Hematopoietic multipotent progenitor cell treated with erythropoietin and hydrocortisone succinate and interleukin-3 and kit ligand, for 15 days (in vitro differentiated cells): ENCODE measurements at regions not wholly inside any gene's neighbourhood (a gene's known extent, or its start where the extent isn't known, plus 50 kb on each side); places are given as distances from the start of the nearest gene placed in this dataset.
"Not testable (repeated sequence)": the region's sequence is repeated elsewhere in the genome, so short reads cannot be mapped to it uniquely, and the experiment has no call there.

Experiments used
- DNase-seq: peaks from one replicate; pipeline ENCODE4 v3.0.0-alpha.2; 2015; ENCODE audit warnings: low spot score

DNA sequence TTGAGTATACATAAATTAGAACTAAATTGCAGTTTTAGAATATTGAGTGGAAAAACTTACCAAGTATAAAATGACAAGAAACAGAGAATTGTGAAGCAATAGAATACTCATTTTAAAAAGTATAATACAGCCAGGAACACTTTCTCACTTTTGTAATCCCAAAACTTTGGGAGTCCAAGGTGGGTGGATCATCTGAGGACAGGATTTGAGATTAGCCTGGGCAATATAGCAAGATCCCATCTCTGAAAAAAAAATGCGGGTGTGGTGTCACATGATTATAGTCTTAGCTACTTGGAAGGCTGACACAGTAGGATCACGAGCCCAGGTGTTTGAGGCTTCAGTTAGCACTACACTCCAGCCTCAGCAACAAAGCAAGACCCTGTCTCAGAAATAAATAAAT is 440.9 kb upstream of the POT1 start:
- DNase-seq, result no peak

GRCh38 chr7:125363873-125364272 is 434.2 kb upstream of the POT1 start:
- no peak for DNase-seq

DNA sequence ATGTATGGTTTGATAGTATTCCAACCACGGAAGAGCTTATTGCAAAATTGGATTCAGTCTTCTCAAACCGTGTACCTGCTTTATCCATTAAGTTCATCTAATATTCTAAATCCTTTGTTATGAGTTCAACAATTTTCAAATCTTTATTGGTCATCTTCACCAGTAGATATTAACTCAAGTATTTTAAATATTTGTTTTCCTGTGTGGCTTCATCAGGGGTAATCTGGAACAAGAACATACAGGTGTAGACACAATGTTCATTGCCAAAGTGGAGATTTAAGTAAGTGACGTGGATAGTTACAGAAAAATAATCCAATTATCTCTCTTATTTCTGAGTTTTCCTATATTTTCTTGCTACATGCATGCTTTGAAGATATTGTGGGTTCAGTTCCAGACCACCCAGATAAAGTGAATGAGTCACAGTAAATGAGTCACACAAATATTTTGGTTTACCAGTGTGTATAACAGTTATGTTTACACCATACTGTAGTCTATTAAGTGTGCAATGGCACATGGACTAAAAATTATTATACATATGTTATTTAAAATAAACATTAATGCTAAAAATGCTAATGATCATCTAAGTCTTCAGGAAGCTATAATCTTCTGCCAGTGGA is 429.0 kb upstream of the POT1 start:
- DNase-seq, result no peak

GRCh38 chr7:125357676-125358455 is 428.2 kb upstream of the POT1 start:
- DNase-seq, result no peak

DNA sequence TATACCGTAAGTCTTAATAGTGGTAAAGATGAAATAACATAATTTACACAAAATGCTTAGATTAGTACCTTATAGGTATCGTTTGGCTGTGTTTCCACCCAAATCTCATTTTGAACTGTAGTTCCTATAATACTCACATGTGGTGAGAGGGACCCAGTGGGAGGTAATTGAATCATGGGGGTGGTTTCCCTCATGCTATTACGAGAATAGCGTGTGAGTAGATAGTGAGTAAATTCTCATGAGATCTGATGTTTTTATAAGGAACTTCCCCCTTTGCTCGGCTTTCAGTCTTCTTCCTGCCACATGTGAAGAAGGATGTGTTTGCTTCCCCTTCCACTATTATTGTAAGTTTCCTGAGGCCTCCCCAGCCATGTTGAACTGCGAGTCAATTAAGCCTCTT is 426.3 kb upstream of the POT1 start:
- DNase-seq, result no peak

- DNase-seq, result no peak
Observed at GRCh38 chr7:125347269-125347668, 417.6 kb upstream of the POT1 start.

GRCh38 chr7:125338110-125338509 is 408.5 kb upstream of the POT1 start:
- no peak for DNase-seq

GRCh38 chr7:125336326-125336725 is 406.7 kb upstream of the POT1 start:
- DNase-seq, result no peak

GRCh38 chr7:125326666-125327255 is 397.1 kb upstream of the POT1 start:
- DNase-seq, result no peak

GRCh38 chr7:125316466-125316865 is 386.8 kb upstream of the POT1 start:
- DNase-seq, result no peak

DNA sequence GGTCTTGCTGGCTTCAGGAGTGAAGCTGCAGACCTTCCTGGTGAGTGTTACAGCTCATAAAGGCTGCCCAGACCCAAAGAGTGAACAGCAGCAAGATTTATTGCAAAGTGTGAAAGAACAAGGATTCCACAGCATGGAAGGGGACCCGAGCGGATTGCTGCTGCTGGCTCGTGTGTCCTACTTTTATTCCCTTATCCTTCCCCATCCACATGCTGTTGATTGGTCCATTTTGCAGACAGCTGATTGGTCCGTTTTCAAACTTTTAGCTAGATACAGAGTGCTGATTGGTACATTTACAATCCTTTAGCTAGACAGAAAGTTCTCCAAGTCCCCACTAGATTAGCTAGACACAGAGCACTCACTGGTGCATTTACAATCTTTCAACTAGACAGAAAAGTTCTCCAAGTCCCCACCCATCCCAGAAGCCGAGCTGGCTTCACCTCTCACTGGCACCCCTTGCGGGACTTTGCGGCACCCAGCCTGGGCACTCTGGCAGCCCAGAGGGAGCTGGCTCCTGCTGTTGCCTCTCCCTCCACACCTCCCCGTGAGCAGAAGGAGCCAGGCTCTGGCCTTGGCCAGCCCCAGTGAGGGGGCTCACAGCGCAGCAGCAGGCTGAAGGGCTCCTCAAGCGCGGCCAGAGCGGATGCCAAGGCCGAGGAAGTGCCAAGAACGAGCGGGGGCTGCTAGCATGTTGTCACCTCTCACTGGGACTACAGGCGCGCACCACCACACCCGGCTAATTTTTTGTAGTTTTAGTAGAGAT is 369.6 kb upstream of the POT1 start:
- DNase-seq, result no peak

DNA sequence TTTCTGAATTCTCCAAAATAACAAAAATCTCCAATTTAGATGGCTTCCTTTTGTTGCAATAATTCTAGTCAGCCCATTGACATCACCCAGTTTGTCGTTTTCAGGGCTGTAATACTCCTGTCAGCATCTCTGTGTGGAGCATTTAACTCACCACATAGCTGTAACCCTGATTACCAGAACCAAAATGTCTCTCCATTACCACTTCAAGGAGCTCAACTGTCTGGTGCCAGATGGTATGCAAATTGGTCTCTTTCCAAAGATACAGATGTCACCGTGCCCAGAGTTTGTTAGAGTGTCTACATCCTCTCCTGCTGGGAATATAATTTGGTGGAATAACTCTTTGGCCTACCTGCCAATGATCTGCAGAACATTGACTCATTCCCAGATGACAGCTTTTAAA is 350.3 kb upstream of the POT1 start:
- no peak for DNase-seq

DNA sequence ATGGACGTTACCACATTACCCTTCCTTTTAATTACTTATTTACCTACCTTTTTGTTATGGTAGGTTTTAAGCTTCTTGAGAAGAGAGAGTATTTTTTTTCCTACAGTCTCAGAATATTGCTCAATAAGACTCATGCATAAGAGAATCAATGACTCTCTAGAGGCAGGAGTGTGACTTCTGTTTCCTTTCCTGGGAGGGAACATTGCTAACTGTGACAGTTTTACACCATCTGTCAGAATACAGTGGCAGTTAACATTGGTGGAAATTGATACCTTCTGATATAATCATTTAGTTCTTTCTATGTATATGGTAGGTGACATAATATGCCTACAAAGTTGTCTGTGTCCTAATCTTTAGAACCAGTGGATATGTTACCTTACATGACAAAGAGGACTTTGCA is 348.7 kb upstream of the POT1 start:
- no peak for DNase-seq

GRCh38 chr7:125274742-125275141 is 345.1 kb upstream of the POT1 start:
- not testable (repeated sequence) for DNase-seq

DNA sequence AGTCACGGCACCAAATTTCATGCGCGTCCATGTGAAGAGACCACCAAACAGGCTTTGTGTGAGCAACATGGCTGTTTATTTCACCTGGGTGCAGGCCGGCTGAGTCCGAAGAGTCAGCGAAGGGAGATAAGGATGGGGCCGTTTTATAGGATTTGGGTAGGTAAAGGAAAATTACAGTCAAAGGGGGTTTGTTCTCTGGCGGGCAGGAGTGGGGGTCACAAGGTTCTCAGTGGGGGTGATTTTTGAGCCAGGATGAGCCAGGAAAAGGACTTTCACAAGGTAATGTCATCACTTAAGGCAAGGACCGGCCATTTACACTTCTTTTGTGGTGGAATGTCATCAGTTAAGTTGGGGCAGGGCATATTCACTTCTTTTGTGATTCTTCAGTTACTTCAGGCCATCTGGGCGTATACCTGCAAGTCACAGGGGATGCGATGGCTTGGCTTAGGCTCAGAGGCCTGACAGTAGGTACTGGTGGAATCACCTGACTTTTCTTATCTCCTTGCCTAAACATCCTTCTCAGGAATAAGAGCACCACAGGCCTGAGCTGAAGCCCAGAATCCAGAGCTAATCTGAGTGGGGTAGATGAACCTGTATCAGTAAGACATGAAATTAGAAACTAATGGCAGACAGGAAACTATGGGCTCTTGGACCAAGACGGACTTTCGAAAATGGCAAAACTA is 334.7 kb upstream of the POT1 start:
- not testable (repeated sequence) for DNase-seq

DNA sequence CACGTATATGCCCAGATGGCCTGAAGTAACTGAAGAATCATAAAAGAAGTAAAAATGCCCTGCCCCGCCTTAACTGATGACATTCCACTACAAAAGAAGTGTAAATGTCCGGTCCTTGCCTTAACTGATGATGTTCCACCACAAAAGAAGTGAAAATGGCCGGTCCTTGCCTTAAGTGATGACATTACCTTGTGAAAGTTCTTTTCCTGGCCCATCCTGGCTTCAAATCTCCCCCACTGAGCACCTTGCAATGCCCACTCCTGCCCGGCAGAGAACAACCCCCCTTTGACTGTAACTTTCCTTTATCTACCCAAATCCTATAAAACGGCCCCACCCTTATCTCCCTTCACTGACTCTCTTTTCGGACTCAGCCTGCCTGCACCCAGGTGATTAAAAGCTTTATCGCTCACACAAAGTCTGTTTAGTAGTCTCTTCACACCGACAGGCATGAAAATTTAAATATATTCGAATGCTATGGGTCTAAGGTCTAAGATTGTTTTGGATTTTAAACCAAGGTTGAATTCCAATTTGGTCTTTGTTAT is 329.3 kb upstream of the POT1 start:
- not testable (repeated sequence) for DNase-seq

GRCh38 chr7:125257617-125258016 is 328.0 kb upstream of the POT1 start:
- no peak for DNase-seq

GRCh38 chr7:125256446-125256845 is 326.8 kb upstream of the POT1 start:
- no peak for DNase-seq

DNA sequence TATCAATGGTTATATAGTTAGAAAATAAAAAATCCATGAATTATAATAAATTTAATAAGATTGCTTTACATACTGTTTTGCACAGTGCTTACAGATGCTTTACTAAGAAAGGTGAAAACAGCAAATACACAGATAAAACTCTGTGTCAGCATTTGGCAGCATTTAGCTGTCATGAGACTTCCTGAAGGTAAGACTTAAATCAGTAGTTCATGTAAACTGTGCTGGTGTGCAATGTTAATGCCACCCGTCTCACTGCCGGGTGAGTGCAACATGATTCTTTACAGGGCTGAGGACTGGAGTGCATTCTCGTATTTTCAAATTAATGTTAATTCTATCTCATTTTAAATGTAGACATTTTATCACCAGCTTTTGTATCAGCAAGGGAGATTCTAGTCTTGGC is 326.2 kb upstream of the POT1 start:
- DNase-seq, result no peak

DNA sequence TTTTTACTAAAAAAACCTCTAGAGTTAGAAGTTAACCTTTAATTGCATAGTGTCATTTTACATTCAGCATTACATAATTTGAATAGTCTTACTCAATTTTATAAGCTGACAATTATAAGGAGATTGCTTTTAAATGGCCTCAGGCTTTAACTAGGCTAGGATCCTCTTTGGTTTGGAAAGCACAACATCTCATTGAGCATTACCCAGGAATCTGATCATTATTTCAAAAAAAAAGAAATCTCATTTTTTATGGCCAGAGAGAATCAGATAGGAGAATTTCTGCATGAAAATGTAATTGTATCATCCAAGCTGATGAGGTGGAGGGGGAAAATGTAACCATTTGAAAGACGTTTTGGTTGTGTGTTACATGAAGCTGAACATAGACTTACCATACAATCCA is 324.9 kb upstream of the POT1 start:
- DNase-seq, result no peak

GRCh38 chr7:125253452-125254190 is 324.0 kb upstream of the POT1 start:
- no peak for DNase-seq
